HG03378 (cell line): ENCODE measurements at regions not wholly inside any gene's neighbourhood (a gene's known extent, or its start where the extent isn't known, plus 50 kb on each side); places are given as distances from the start of the nearest gene placed in this dataset.

ENCODE experiments used
- ATAC-seq: cut with Tn5 transposase; IDR thresholded peaks from one replicate; pipeline ENCODE4 v1.9.1; 2021; ENCODE audit warnings: mild to moderate bottlenecking, moderate library complexity; ENCODE audit not compliant: unreplicated experiment

DNA sequence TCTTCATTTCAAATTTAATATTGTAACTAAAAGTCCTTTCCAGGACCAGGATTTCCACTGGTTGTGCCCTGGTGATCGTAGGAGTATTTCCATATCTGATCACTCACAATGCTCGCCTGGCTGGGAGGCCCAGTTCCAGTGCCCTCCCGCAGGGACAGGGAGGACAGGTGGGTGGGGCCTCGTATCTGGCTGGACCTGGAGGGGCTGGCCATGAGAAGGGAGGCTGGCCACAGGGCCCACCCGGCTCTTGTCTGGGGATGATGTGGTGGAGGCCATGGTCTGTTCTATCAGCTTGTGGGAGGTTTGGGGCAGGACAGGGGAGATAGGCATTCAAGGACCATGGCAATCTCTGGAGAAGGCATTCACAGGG, 286.4 kb downstream of the GADD45G start:
- no peak for ATAC-seq

- ATAC-seq = no peak
These were observed 286.9 kb downstream of the GADD45G start for GRCh38 chr9:89891591-89892304.

DNA sequence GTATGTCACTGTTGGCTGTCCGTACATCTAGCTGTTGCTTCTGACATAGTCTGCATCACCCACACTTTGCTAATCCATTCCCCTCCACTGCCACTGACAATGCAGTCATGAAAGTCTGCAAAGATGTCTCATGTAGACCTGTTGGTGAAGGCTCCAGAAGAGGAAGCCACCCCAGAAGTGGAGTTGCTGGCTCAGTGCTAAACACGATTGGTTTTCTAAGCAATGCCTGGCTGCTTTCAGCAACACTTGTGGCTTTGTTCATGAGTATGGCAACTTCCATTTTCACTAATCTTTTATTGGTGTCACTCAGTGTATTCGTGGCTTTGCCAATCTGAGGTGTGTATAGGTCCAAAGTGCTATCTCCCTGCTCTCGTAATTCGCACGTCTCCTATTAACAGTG, 288.1 kb downstream of the GADD45G start:
- ATAC-seq = no peak

DNA sequence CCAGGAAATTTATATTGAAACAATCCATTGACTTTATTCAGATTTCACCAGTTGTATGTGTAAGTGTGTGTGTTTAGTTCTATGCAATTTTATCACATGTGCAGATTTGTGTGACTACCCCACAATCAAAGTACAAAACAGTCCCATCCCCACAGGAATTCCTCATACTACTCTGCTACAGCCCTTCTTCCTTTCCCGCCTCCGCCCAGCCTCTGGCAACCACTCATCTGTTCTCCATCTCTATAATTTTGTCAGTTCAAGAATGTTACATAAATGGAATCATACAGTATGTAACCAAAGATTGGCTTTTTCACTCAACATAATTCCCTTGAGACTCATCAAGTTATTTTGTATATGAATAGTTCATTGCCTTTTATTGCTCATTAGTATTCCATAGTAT, 289.1 kb downstream of the GADD45G start:
- no peak for ATAC-seq

DNA sequence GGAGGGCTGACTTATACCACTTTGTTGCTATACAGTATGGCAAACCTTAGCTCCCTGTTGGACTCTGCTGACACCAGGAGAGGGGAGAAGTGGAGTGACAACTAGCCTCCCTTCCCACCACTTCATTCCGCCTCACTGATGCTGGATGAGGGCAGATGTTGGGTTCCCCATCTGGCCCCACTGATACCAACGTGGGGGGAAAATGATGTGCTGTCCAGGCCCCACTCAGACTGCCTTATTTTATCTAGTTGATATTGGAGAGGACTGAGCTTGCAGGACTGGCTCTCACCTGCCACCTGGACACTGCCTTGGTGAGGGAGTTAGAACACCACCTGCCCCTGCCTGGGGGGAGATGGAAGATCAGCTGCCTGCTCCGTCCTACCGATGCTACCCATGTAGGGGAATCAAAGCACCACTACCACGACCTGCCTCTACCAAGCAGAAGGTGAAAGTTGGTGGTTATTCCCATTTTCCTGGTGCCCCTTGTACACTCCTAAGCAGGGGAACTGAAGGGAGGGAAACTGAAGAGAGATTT, 292.1 kb downstream of the GADD45G start:
- no peak for ATAC-seq

DNA sequence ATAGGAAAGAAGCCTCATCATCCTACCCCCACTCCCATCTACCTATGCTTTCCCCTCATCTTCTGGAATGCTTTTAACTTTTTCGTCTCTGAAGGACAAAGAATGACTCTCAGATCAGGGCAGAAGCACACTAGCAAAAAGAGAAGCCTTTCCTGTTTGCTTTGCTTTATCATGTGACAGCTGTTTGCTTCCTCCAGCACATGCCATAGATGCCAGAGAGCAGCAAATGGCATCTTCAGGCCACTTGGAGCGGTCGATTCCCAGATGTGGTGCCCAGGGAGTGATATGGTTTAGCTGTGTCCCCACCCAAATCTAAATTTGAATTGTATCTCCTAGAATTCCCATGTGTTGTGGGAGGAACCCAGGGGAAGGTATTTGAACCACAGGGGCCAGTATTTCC, 294.8 kb downstream of the GADD45G start:
- ATAC-seq = no peak

DNA sequence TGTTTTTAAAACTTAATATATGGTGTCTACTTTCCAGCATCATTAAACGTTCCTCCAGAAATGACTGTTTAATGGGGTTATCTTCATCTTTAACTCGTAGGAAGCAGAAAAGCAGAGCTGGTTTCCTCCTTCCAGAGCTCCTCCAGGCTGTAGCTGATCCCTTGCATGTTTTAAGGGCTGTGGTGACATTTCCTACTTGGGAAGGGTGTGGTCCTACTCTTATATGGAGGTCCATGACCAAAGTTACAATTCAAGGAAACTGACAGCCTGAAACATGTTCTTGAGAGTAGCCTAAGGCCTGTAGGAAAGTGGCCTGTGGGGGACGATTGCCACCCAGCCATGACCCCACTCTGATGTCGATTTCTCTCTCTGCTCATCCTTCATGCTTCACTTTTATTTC, 297.1 kb downstream of the GADD45G start:
- ATAC-seq = no peak

GRCh38 chr9:89902450-89903140, 297.8 kb downstream of the GADD45G start:
- no peak for ATAC-seq

DNA sequence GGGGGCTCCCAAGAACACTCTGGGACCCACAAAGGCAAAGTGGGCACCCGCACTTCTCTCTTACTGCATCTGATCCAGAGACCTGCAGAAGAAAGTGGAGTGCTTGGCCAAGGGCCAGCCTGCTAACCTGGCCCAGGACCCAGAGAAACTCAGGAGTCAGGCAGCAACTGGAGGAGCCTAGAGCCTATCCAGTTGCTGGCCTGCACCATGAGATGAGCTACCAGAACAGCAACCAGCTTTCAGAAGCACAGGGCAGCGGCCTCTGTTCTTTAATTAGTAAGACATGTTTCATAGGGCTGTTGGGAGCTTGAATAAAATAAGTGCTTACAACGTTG, 298.3 kb downstream of the GADD45G start:
- ATAC-seq = no peak

- ATAC-seq = no peak
These were observed 301.0 kb downstream of the GADD45G start for GRCh38 chr9:89905606-89906338.

DNA sequence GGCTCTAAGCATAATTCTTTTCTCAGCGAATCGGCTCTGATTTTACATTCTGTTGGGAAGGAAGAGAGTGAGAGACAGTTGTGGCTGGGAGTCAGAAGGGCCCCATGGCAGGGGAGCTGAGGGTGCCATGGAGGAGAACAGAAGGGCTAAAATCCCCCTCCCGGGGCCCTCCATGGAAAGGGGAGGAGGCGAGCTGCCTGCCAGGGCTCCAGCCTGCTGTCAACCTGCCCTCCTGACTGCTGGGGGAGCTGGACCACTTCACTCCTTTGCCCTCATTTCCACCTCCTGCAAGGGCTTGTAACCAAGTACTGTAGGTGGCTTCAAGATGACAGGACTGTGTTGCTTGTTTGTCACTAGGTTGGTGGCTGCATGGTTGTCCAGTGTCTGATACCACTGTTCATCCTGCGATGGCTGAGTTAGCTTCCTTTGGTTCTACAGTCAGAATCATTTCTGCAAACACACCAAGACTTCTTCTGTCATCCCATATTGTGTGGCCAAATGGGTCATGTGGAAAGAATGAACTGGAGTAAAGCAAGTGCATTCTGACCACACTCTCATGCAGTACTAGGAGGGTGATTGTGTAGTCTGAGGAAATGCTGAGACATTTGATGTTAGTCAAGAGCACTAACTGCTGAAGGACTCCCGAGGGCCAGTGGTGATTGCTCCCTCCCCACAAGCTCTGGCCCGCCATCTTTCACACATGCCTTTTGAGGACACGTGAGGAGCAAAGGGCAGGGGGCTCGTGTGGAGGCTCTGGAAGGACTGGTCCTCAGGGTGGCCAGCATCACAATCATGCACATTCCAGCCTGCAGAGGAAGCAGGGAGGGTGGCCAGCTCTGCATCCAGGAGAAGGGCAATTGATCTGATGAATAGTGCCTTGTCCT, 307.2 kb downstream of the GADD45G start:
- ATAC-seq = no peak

- no peak for ATAC-seq
These were observed 307.8 kb downstream of the GADD45G start for GRCh38 chr9:89912605-89912953.

- no peak for ATAC-seq
These were observed 310.4 kb downstream of the GADD45G start for GRCh38 chr9:89915187-89915586.

- ATAC-seq = no peak
These were observed 311.3 kb downstream of the GADD45G start for GRCh38 chr9:89916001-89916597.

- no peak for ATAC-seq
These were observed 313.0 kb downstream of the GADD45G start for GRCh38 chr9:89917861-89918260.

DNA sequence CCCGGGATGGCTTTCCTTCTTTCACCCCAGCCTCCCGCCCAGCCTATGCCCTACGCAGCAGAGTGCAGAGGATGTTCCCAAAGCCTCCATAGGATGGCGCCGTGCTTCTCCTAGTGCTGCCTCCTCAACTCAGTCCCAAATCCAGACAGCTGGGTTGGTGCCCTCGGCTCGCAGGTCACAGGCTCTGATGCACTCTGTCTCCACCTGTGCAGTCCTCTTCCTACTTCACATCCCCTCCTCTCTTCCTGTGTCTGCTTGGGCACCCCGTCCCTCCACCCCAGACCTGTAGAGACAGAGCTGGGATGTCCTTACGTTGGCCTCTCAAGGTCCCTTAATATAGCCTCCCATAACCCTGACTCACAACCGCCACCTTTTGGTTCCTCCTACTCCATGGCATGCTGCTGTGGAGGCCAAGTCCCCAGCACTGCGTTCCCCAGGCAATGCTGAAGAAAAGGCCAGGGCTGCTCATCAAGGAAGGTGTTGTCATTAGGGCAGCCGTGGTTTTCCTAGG, 314.4 kb downstream of the GADD45G start:
- peak; percentile 50 for ATAC-seq

GRCh38 chr9:89920131-89920530, 315.3 kb downstream of the GADD45G start:
- no peak for ATAC-seq

DNA sequence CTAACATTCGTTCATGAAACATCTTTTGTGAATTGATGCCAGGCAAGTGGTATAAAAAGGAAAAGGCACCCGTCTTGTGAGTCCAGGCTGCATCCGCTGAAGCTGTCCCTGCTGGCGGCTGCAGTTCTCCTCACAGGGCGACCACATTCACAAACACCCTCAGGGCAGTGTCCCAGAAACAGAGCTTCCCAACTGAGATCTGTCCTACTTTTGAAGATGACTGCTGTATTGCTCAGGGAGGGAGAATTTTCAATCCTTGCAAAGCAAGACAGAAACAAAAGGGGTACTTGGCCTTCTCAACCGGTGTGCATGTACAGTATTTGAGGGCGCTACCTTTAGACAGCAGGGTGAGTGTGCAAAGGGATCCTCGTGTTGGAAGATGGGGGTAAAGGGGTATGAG, 316.1 kb downstream of the GADD45G start:
- ATAC-seq = no peak

- no peak for ATAC-seq
These were observed 317.3 kb downstream of the GADD45G start for GRCh38 chr9:89922099-89922498.

- no peak for ATAC-seq
These were observed 318.4 kb downstream of the GADD45G start for GRCh38 chr9:89923174-89923573.
